NCI-H446 (cell line): ENCODE measurements at regions not wholly inside any gene's neighbourhood (a gene's known extent, or its start where the extent isn't known, plus 50 kb on each side); places are given as distances from the start of the nearest gene placed in this dataset.
"Not testable (repeated sequence)": the region's sequence is repeated elsewhere in the genome, so short reads cannot be mapped to it uniquely, and the experiment has no call there.

Experiments used
- DNase-seq, 2 experiments: peaks; one replicate each; lab custom pipeline; 2025; lab: John Stamatoyannopoulos, UW

DNA sequence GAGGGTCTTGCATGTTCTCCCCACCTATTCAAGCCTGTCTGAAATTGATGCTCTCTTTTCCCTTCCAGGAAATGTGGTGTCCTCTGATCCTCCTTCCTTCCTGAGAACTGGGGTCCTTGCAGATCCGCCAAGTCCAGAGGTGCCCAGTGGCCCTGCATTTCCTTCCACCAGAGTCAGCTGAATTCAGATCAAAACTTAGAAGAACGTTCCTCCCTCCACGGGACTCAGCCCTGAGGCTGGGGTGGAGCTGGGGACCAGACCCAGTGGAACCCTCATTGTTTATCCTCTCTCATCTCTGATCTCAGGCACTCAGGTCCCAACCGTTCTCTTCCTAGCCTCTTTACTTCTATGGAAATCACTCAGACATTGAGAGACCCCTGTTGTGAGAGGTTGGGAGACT lies 477.3 kb downstream of the TSHZ3 start:
- DNase-seq, result no peak

DNA sequence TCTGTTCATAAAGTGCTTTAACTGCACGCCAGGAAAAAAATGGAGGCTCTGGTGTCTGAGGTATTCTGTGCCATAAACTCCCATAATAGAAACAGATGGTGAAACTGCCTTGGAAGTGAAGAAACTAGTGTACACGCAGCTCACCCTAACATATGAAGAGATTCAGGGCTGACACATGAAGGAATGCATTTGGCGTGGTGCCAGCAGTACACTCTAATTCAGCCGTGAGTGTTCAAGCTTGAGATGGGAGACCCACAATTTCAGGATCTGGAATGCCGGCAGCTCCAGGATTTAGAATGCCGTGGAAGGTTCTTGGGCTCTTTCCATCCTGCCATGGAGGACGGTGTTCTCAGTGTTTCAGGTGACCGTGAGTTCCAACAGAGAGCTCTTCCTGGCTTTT lies 478.4 kb downstream of the TSHZ3 start:
- no peak for DNase-seq

DNA sequence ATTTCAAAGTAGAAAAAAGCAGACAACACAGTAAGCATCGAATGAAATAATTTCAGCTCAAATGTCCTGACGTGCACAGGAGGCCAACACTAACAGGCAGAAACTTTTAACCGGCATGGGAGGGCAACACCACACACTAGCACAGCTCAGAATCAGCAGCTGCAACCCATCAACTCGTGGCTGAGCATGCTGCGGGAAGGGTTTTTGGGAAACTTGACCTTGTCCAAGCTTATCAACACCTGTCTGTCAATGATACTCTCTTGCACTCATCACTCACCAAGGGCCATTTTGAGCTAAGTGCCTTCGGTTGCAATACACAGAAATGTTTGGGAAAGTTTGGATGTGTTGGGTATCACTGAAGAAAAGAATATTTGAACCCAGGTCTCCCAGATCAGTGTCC lies 483.7 kb downstream of the TSHZ3 start:
- no peak for DNase-seq

DNA sequence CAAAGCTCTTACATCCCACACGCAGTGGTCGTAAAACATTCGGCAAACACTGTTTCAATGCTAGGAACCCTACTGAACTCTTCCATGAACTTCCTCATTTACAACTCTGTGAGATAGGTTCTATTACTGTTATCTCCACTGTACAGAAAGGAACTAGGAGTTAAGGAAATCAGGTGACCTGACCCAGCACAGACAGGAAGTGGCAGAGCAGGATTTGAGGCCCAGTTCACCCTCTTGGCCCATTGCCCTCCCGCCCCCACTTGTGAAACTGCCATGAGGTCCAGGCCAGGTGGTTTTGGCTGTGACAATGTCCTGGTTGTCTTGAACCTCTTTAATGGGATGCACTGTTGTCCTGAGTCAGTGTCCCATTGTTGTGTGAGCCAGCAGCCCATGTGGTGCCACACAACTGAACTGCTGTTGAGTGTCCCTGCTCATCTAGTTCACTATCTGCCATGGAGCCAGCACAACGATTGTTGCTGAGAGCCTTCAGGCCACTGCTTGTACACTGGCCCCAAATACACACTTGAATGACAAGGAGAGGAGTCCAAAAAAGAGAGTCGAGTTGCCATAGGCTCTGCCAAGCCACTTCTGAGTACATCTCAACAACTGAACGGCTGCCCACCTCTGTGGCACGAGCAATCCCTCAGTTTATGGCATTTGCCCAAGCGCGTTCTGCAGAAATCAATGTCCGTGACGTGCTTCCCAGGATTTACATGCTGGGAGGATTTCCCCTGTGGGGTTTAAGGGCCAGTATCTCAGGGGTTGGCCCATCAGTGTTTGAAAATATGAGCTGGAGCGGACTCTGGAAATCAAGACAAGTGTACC lies 484.6 kb downstream of the TSHZ3 start:
- no peak for DNase-seq

DNA sequence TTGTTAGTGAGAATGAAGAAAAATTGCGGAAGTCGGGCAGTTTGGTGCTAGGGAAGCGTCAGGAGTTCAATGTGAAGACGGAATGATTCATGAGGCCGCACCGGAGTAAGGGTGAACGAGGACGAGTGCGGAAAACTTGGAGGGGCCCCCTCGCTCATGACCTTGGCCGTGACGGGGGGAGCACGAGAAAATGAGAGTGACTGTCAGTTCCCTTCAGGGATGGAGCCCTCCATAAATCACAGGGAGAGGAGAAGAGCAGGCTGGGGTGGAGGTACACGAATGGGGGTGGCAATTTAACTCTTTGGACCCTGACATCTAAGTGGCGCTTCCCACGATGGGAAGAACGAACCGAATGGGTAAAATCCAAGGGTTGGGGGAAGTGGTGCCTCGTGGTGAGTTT lies 486.4 kb downstream of the TSHZ3 start:
- DNase-seq, result no peak

DNA sequence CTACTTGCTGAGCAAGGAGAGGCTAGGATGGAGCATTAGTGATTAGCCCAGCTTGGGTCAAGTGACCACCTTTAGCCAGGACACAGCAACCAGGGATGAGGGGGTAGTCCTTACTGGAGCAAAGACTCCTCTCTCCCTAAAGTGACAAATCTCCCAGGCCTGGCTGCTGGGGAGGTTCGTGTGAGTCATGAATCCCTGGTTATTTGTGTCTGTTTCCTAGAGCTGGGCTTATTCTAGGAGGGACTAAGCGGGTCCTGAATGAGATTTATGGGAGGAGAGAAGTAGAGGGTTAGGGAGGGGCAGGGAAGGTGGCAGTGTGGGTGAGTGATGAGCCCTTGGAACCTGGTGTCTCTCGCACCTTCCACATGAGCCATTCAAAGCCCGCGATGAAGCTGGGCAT lies 487.3 kb downstream of the TSHZ3 start:
- no peak for DNase-seq

DNA sequence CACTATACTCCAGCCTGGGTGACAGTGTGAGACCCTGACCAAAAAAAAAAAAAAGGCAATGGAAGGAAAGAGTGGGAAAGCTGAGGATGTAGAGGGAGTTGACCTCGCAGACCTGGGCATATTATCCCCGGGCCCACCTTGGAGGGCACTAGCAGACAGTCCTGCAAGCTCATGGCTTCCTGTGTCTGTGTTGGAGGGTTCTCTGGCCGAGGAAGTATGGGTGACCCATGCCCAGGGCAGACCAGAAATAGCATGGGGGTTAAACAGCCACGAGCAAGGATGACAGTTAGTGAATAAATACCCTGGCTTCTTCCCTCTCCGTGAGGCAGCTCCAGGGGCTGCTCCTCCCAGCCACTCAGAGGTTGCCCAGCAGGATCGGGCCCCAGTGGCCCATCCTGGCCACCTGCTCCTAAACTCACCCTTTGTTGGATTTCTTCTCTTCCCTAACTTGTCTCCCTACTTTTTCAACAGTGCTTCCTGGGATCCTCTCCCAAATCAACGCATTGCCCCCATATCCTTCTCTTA lies 485.8 kb downstream of the ZNF536 start:
- no peak for DNase-seq

DNA sequence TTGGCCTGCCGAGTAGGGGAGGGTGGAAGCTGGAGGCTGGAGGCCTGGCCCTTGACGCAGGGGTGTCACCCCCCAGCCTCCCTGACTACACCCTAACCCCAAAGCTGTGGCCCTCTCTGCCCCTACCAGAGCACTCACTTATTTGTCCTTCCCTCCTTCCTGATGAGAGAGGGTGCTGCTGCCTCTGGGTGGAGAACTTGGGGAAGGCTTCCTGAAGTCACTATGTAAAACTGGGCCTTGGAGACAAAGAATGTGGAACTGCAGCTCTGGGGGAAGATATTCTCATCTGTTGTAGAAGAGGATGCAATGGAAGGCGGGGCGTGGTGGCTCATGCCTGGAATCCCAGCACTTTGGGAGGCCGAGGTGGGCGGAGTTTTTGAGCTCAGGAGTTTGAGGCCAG lies 485.2 kb downstream of the ZNF536 start:
- DNase-seq, result no peak

DNA sequence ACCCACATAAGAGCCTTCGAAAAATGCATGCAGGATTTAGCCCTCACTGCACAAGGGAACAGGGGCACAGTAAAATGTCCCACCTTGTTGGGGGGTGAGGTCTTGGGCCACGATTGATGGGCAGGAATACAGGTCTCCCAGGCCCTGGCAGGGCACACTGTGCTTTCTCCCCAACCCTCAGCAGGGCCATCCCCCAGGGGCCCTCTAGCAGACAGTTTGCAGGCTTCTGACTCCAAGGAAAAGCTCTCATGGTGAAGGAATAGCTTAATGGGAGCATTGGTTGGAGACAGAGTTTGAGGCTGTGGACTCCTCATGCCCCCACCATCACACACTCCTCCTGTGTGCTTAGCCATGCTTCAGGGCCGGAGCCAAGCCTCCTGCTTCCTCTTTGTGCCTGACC lies 484.6 kb downstream of the ZNF536 start:
- DNase-seq, result no peak

DNA sequence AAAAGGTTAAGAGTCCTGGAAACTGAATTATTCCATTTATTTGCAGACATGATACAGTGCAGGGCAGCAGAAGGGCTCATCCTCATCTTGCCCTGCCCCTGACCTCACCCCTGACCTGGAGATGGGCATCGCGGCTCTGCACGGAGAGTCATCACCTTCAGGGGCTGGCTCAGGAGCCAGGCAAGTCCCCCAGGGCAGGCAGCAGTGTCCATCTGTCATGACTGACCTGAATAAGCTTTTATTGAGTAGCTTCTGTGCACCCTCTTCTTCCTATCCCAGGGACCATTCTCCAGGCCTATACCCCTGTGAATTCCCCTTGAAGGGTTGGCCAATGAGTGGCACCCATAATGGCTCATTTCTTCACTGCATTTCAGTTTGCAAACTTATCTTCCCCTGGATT lies 484.2 kb downstream of the ZNF536 start:
- no peak for DNase-seq

DNA sequence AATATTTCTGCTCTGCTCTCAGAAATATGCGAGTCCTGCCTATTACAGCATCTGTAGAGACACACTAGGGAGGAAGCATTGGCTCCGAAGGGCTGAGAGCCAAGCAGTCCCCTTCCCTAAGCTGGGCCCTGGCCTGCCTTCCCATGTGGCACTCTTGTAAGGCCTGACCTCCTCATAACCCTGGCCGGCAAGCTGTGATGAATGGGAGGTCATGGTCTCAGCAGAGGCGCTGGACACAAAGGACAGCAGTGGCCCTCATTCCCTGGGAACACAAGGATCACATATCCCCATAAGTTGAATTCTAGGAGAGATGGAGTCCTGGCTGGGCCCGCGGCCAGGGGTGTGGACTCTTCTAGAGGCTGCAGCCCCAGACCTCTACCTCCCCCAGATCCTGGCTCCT lies 483.3 kb downstream of the ZNF536 start:
- no peak for DNase-seq

DNA sequence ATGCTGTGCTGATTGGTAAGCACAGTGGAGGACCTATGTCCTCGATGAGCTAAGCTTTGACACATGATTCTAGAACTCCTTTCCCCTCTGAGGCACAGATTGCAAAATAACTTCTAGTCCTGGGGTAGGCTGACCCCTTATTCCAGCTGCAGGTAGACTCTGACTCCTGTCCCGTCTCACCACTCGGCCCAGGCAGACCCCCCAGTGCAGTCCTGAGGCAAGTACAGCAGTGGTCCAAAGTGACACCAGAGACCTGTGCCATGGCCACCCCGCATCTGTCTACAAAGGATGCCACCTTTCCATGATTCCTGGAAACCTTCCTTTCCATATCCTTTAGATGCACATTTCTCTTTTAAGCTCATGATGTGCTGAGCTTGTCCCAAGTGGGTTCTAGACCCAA lies 482.5 kb downstream of the ZNF536 start:
- DNase-seq, result no peak

DNA sequence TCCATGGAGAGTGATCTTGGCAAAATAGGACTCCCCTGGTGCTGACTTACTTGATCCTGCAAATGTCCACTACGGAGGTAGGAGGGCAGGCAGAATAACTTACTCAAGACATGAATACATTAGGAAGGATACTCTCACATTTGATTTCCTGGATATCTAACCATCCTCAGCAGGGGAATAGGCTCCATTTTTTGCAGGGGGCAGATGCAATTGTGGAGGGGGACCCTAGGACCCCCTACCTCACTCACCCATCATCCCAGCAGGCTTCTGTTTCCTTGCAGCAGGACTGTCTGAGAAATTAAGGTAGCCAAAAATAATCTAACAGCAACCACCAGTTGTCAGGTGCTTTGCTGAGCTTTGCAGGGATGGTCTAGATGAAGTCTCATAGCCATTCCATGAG lies 482.0 kb downstream of the ZNF536 start:
- no peak for DNase-seq

DNA sequence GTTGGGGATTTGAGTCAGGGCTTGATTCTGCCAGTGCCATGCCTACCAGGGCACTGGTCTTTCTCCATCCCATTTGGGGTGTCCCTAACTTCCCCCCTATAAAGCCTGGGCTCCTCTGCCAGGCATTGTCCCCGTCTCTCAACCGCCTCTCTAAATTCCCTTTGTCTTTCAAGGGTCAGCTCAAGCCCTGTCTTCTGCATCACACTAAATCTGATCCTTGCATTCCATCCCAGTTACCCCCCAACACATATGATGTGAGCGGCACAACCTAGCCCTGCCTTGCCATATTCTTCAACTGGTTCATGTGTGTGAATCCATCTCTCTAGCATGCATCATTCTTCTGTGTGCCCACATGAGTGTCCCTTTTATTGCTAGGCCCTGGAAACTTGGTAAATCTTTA lies 480.9 kb downstream of the ZNF536 start:
- DNase-seq, result no peak

DNA sequence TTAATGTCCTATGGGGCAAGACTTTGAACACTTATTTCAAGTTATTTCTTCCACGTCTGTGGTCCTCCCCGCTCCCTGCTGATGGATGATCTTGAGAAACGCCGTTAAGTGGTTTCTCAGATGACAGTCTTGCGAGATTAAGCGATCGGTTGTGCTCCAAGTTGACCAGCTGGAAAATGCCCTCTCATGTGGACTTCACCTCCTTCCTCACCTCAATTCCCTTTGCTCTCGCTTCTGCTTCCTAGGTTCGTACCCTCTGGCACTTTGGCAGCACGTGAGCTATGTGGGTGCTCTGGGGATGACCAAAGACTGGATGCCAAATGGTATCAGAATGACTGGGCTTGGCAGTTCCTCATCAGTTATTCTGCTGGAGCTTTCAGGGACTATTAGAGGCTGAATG lies 480.0 kb downstream of the ZNF536 start:
- no peak for DNase-seq

DNA sequence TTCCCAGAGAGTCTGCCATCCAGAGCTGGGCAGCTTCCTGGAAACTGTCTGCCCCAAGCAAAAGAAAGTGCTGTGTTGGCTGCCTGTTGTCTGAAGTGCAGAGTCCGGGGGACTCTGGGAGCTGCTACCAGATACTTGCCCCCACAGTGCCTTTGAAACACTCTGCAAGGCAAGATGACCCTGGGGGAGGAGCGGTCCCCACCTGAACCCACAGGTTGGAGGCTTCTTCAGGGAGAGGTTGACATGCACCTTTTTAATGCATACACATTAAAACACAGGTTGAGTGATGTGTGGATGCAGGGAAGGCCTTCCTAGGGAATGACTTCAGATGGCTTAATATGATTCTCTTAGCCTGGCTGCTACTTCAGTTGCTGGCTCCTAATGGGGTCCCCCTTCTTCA lies 479.5 kb downstream of the ZNF536 start:
- no peak for DNase-seq

DNA sequence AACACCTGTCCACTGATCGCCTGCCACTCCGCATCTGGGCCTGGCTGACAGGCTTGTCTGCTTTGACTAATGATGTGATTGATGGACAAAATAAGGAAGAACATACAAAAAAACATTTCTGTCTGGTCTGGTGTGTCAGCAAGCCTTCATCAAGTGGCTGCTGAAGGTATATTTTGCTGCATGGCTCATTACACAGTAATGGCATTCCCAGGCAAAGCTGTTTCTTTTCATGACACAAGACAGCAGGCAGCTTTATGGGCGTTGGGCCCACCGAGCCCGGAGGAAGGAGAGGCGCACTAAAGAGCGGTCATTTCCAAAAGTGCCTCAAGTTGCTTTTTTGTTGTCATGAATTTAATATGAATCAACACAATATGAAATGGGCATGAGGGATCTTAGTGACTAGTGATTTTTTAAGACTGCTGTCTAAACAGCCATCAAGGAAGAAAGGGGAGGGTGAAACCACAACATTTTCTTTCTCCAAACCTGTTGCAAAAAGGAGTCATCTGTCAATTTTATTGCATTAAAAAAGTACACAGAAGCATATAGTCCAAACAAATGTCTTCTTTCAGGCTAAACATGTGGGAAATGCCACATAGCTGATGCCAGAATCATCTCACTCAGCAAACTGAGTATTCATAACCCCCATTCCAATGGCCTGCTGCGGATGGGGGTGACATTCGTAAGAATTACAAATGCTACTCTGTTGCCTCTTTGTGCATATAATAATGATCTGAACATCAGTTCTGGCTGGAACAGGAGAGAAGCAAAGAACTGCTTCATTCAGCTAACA lies 476.6 kb downstream of the ZNF536 start:
- DNase-seq, result no peak

DNA sequence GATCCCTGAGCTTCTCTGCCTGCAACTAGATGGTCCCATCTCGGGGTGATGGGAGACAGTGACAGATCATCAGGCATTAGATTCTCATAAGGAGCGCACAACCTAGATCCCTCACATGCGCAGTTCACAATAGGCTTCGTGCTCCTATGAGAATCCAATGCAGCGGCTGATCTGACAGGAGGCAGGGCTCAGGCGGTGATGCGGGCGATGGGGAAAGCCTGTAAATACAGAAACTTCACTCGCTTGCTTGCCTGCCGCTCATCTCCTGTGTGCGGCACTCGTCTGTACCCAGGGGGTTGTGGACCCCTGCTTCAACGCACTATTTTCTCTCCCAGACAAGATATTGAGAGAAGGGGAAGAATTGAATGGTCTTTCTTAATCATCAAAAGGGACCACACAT lies 473.9 kb downstream of the ZNF536 start:
- no peak for DNase-seq

DNA sequence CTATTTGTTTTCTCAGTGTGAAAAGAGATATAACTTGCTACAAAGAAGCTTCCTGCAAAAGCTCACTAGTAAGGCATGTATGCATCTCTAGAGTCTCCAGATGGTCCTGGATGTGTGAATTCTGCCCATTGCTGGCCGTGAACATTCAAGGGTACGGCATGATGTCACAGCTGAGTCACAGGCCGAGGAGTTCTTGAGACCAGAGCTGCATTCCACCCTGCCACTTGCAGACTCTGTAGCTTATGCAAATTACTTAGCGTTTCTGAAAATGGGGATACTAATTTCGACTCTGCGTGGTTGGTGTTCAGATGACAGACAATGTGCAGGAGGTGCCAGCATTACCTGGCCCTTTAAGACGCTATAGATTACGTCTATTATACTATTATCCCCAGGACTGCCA lies 470.7 kb downstream of the ZNF536 start:
- DNase-seq, result no peak

DNA sequence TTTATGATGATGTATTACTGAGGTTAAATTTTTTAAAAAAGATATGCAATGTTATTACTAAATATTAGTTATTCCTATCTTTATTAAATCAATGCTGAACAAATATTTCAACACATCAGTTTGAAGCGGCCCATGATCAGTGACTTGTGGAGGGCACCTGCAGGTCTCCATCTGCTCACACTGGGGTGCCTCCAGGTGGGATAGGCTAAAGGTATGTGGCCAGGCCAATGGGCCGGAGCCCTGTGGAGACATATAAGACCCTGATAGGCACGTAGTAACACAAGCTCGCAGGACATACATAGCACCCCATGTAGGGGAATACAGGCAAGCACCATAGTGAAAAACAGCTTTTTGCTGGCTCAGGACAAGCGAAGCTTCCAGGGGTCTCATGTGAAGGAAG lies 469.8 kb downstream of the ZNF536 start:
- no peak for DNase-seq

DNA sequence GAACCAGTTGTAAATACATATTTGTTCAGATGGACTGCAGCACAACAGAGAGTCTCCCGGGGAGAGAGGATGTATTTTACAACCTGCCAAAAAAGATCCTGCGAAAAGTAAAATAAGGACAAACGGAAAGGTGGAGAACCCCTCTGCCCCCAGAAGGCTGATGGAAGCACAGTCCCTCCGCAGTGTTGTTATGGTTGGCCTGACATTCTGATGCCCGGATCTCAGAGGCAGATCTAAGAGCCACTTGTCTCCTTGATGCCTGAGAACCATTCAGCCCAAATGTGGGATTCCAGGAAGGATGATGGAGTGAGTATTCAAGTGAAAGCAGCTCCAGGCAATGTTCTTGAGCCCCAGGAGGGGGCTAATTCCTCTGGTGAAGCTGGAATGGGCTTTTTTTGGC lies 458.7 kb downstream of the ZNF536 start:
- no peak for DNase-seq

DNA sequence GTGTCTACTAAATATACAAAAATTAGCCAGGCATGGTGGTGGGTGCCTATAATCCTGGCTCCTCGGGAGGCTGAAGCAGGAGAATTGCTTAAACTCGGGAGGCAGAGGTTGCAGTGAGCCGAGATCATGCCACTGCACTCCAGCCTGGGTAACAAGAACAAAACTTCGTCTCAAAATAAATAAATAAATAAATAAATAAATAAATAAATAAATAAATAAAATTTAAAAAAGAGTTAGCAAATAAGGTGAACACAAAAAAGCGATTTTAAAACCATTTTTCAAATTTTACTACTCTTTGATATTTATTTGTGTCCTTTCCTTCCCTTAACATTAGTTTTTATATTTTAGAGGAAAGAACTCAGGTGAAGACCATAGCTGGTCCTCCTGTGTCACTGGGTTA lies 453.3 kb downstream of the ZNF536 start:
- not testable (repeated sequence) for DNase-seq

DNA sequence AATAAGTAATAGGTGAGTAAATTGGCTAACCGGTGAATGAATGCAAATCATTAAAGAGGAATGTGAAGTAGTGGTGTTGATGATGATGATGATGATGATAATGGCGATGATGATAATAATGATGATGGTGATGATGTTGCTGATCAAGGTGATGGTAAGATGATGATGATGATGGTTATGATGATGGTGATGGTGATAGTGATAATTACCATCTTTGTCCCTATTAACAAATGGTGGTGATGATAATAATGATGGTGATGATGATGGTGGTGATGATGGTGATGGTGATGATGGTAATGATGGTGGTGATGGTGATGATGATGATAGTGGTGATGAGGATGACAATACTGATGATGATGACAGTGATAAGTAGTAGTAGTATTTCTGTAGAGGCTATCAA lies 452.6 kb downstream of the ZNF536 start:
- no peak for DNase-seq
